Liver (tissue), 7 donors: ENCODE measurements at regions not wholly inside any gene's neighbourhood (a gene's known extent, or its start where the extent isn't known, plus 50 kb on each side); places are given as distances from the start of the nearest gene placed in this dataset.

Experiments used
- DNase-seq: peaks from one replicate; pipeline ENCODE4 v3.0.0-alpha.2; 2017; ENCODE audit warnings: low spot score
- H3K27ac ChIP-seq, 2 donors: one replicate each; pipeline ENCODE4 v1.7.0; 2013; ENCODE audit warnings: inconsistent platforms in 2 of 2, low read length in 2 of 2, control low read depth in 1 of 2, low read depth in 1 of 2, mild to moderate bottlenecking in 1 of 2
- H3K27me3 ChIP-seq, 4 donors: one replicate each; pipeline versions ENCODE4 v1.6.1 to v1.7.0; 2013; ENCODE audit warnings: low read length in 3 of 4, inconsistent platforms in 1 of 4, mild to moderate bottlenecking in 1 of 4, moderate library complexity in 1 of 4; ENCODE audit not compliant: control insufficient read depth in 4 of 4, insufficient read depth in 4 of 4
- H3K36me3 ChIP-seq, 4 donors: one replicate each; pipeline versions ENCODE4 v1.6.1 to v1.7.0; 2013; ENCODE audit warnings: low read length in 3 of 4, mild to moderate bottlenecking in 3 of 4, low read depth in 1 of 4, moderate library complexity in 1 of 4; ENCODE audit not compliant: control insufficient read depth in 4 of 4, insufficient read depth in 3 of 4
- H3K4me1 ChIP-seq, 4 donors: one replicate each; pipeline versions ENCODE4 v1.6.1 to v1.7.0; 2013; ENCODE audit warnings: low read length in 3 of 4, mild to moderate bottlenecking in 3 of 4, moderate library complexity in 1 of 4; ENCODE audit not compliant: control insufficient read depth in 4 of 4, insufficient read depth in 4 of 4
- H3K4me3 ChIP-seq, 3 donors: one replicate each; pipeline versions ENCODE4 v1.6.1 to v1.7.0; 2013; ENCODE audit warnings: low read length in 3 of 3, control low read depth in 1 of 3, low read depth in 1 of 3, mild to moderate bottlenecking in 1 of 3
- H3K9ac ChIP-seq, 2 donors: one replicate each; pipeline ENCODE4 v1.7.0; 2013; ENCODE audit warnings: low read length in 2 of 2, mild to moderate bottlenecking in 2 of 2, moderate library complexity in 2 of 2, control low read depth in 1 of 2, low read depth in 1 of 2
- H3K9me3 ChIP-seq, 4 donors: one replicate each; pipeline versions ENCODE4 v1.6.1 to v1.7.0; 2013; ENCODE audit warnings: low read length in 3 of 4; ENCODE audit not compliant: control insufficient read depth in 4 of 4
- EGR1 ChIP-seq, 2 donors: IDR thresholded peaks; 2 replicates each; pipeline ENCODE4 v1.6.1; 2016 to 2018; ENCODE audit warnings: antibody characterized with exemption in 2 of 2, low read depth in 2 of 2
- FOXA1 ChIP-seq: IDR thresholded peaks from 2 replicates; pipeline ENCODE4 v1.6.1; 2016; ENCODE audit warnings: antibody characterized with exemption
- FOXA2 ChIP-seq: IDR thresholded peaks from 2 replicates; pipeline ENCODE4 v1.6.1; 2016; ENCODE audit warnings: antibody characterized with exemption
- GABPA ChIP-seq, 2 donors: IDR thresholded peaks in 1 of 2; conservative IDR thresholded peaks in 1 of 2; 2 replicates each; pipeline ENCODE4 v1.6.1; 2016; ENCODE audit warnings: antibody characterized with exemption in 2 of 2, mild to moderate bottlenecking in 1 of 2, moderate library complexity in 1 of 2
- JUND ChIP-seq, 2 donors: IDR thresholded peaks; 2 replicates each; pipeline ENCODE4 v1.6.1; 2016; ENCODE audit warnings: antibody characterized with exemption in 2 of 2
- RAD21 ChIP-seq, 2 donors: IDR thresholded peaks; 2 replicates each; pipeline ENCODE4 v1.6.1; 2016; ENCODE audit warnings: antibody characterized with exemption in 2 of 2, mild to moderate bottlenecking in 2 of 2
- RXRA ChIP-seq, 2 donors: IDR thresholded peaks; 2 replicates each; pipeline ENCODE4 v1.6.1; 2017 to 2018; ENCODE audit warnings: antibody characterized with exemption in 2 of 2, mild to moderate bottlenecking in 1 of 2
- TAF1 ChIP-seq: conservative IDR thresholded peaks from 2 replicates; pipeline ENCODE4 v1.6.1; 2016; ENCODE audit warnings: antibody characterized with exemption, mild to moderate bottlenecking
- YY1 ChIP-seq: IDR thresholded peaks from 2 replicates; pipeline ENCODE4 v1.6.1; 2016; ENCODE audit warnings: antibody characterized with exemption, mild to moderate bottlenecking
- WGBS: extraction: QIAGEN DNeasy Blood & Tissue Kit; methylation state at CpG from one replicate; pipeline ENCODE4 v1.1.7; 2013; 5-methylcytosine and 5-hydroxymethylcytosine counted together
- TF ChIP-seq, protein P1 (sequence below): IDR thresholded peaks from 2 replicates; pipeline ENCODE4 v1.6.1; 2016; ENCODE audit warnings: antibody characterized with exemption
- TF ChIP-seq, protein P2 (sequence below): IDR thresholded peaks from 2 replicates; pipeline ENCODE4 v1.6.1; 2016; ENCODE audit warnings: antibody characterized with exemption
- TF ChIP-seq, protein P3 (sequence below): IDR thresholded peaks from 2 replicates; pipeline ENCODE4 v1.6.1; 2016; ENCODE audit warnings: antibody characterized with exemption, mild to moderate bottlenecking
- TF ChIP-seq, protein P4 (sequence below): IDR thresholded peaks from 2 replicates; pipeline ENCODE4 v1.6.1; 2016; ENCODE audit warnings: antibody characterized with exemption
- donor health status: healthy.
- donor health status: healthy.
- donor health status: healthy.
- donor health status: healthy.

DNA sequence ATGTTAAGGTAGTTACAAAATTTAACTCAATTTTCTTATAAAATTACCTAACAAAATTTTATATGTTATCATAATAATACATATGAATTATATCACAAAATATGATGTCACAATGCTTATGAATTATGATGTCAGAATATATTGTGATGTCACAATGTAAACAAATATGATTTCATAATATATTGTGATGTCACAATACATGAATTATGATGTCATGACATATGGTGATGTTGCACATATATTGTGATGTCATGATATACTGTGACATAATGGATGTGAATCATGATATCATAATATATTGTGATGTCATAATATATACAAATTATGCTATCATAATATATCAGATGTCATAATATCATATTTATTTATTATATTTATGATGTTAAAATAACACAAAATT, 1879.9 kb downstream of the TP53TG3F start:
- TF ChIP-seq YY1 (no peak), FOXA1 (no peak), RAD21 (IDR thresholded peaks at IDR 0.05) (no peak), FOXA2 (no peak)
- no peak overlapping the region for H3K27ac ChIP-seq
- no peaks in the 10 kb centered on the region for H3K27me3 ChIP-seq

DNA sequence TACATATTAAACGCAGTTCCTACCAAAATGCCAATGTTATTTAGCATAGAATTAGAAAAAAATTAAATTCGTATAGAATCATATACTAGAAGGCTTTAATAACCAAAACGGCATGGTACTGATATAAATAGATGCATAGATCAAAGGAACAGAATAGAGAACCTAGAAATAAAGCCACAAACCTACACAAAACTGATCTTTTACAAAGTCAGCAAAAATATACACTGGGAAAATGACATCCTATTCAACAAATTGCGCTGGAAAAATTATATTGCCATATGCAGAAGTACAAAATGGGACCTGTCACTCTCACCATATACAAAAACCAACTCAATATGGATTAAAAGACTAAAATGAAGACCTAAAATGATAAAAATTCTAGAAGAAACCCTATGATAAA, 1882.6 kb downstream of the TP53TG3F start:
- no peaks in the 10 kb centered on the region for H3K27me3 ChIP-seq
- no peaks in the 10 kb centered on the region for H3K36me3 ChIP-seq
- WGBS, result 29% methylated on average over 4 of the region's 4 CpGs
- peaks cover 3 to 8% (median 5%) of the 10 kb centered on the region in 4 donors for H3K9me3 ChIP-seq
- TF ChIP-seq JUND (IDR thresholded peaks at IDR 0.05) (no peak), RXRA (IDR thresholded peaks at IDR 0.05) (no peak), FOXA1 (no peak), FOXA2 (no peak), TAF1 (no peak), GABPA (IDR thresholded peaks at IDR 0.05 in 1 of 2, conservative IDR thresholded peaks at IDR 0.05 in 1 of 2) (no peak), EGR1 (IDR thresholded peaks at IDR 0.05; ENCODE audit: low read depth in 2 of 2) (no peak)
- TF ChIP-seq, protein P1, sequence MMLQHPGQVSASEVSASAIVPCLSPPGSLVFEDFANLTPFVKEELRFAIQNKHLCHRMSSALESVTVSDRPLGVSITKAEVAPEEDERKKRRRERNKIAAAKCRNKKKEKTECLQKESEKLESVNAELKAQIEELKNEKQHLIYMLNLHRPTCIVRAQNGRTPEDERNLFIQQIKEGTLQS, result no peak
- TF ChIP-seq, protein P2, sequence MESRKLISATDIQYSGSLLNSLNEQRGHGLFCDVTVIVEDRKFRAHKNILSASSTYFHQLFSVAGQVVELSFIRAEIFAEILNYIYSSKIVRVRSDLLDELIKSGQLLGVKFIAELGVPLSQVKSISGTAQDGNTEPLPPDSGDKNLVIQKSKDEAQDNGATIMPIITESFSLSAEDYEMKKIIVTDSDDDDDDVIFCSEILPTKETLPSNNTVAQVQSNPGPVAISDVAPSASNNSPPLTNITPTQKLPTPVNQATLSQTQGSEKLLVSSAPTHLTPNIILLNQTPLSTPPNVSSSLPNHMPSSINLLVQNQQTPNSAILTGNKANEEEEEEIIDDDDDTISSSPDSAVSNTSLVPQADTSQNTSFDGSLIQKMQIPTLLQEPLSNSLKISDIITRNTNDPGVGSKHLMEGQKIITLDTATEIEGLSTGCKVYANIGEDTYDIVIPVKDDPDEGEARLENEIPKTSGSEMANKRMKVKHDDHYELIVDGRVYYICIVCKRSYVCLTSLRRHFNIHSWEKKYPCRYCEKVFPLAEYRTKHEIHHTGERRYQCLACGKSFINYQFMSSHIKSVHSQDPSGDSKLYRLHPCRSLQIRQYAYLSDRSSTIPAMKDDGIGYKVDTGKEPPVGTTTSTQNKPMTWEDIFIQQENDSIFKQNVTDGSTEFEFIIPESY, result no peak
- TF ChIP-seq, protein P3, sequence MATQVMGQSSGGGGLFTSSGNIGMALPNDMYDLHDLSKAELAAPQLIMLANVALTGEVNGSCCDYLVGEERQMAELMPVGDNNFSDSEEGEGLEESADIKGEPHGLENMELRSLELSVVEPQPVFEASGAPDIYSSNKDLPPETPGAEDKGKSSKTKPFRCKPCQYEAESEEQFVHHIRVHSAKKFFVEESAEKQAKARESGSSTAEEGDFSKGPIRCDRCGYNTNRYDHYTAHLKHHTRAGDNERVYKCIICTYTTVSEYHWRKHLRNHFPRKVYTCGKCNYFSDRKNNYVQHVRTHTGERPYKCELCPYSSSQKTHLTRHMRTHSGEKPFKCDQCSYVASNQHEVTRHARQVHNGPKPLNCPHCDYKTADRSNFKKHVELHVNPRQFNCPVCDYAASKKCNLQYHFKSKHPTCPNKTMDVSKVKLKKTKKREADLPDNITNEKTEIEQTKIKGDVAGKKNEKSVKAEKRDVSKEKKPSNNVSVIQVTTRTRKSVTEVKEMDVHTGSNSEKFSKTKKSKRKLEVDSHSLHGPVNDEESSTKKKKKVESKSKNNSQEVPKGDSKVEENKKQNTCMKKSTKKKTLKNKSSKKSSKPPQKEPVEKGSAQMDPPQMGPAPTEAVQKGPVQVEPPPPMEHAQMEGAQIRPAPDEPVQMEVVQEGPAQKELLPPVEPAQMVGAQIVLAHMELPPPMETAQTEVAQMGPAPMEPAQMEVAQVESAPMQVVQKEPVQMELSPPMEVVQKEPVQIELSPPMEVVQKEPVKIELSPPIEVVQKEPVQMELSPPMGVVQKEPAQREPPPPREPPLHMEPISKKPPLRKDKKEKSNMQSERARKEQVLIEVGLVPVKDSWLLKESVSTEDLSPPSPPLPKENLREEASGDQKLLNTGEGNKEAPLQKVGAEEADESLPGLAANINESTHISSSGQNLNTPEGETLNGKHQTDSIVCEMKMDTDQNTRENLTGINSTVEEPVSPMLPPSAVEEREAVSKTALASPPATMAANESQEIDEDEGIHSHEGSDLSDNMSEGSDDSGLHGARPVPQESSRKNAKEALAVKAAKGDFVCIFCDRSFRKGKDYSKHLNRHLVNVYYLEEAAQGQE, result no peak
- TF ChIP-seq, protein P4, sequence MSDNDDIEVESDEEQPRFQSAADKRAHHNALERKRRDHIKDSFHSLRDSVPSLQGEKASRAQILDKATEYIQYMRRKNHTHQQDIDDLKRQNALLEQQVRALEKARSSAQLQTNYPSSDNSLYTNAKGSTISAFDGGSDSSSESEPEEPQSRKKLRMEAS, result no peak
- no peak overlapping the region for H3K9ac ChIP-seq
- no peak overlapping the region for H3K4me3 ChIP-seq
- H3K4me1 ChIP-seq, result no peaks in the 10 kb centered on the region
- DNase-seq, result no peak
- H3K27ac ChIP-seq, result no peak overlapping the region

More for the DNA sequence above, 1879.9 kb downstream of the TP53TG3F start:
- H3K36me3 ChIP-seq, result no peaks in the 10 kb centered on the region
- H3K9ac ChIP-seq, result no peak overlapping the region
- no peak for DNase-seq
- H3K9me3 ChIP-seq, result peaks cover 0 to 8% (median 3%) of the 10 kb centered on the region in 4 donors
- no peak overlapping the region for H3K4me3 ChIP-seq
- no peaks in the 10 kb centered on the region for H3K4me1 ChIP-seq
